SK-N-SH (cell line): ENCODE measurements at regions not wholly inside any gene's neighbourhood (a gene's known extent, or its start where the extent isn't known, plus 50 kb on each side); places are given as distances from the start of the nearest gene placed in this dataset.

ENCODE experiments used
- CTCF ChIA-PET: fragments of 300-600, 350-600 bp; formaldehyde crosslinking; extraction: SDS; loops from one replicate; lab custom pipeline; 2021; lab: Yijun Ruan, JAX
- POLR2A ChIA-PET: fragments of 350-600 bp; sonication (Branson Sonifier 250); formaldehyde crosslinking; extraction: SDS; loops from one replicate; lab custom pipeline; 2020; ENCODE audit warnings: antibody characterized with exemption, inconsistent platforms; lab: Yijun Ruan, JAX
- DNase-seq: peaks from one replicate; pipeline ENCODE4 v3.0.0; 2012
- H2AFZ ChIP-seq: fragments of 200-600 bp; sonication (generic); 2 replicates; pipeline ENCODE4 v1.8.1; 2016; ENCODE audit warnings: antibody characterized with exemption, mild to moderate bottlenecking, low read depth
- H3F3A ChIP-seq: fragments of 200-600 bp; sonication (generic); replicated peaks from 2 replicates; pipeline ENCODE3; 2016; ENCODE audit warnings: antibody characterized with exemption, mild to moderate bottlenecking; ENCODE audit not compliant: insufficient read depth
- H3K27ac ChIP-seq, 2 experiments: fragments of 200-500 bp in 1 of 2; fragments of 200-600 bp in 1 of 2; sonication (Bioruptor generic) in 1 of 2; sonication (generic), shearing (Covaris generic) in 1 of 2; 2 replicates each; pipeline versions ENCODE4 v1.5.1 to v1.6.1; 2014 to 2016; ENCODE audit warnings: low read depth in 2 of 2, inconsistent platforms in 1 of 2, low read length in 1 of 2, mild to moderate bottlenecking in 1 of 2, mixed read lengths in 1 of 2
- H3K27me3 ChIP-seq: fragments of 200-600 bp; sonication (generic), shearing (Covaris generic); 2 replicates; pipeline ENCODE4 v1.6.1; 2016; ENCODE audit warnings: mixed run types; ENCODE audit not compliant: insufficient read depth
- H3K36me3 ChIP-seq, 2 experiments: fragments of 200-500 bp in 1 of 2; fragments of 200-600 bp in 1 of 2; sonication (Bioruptor generic) in 1 of 2; sonication (generic) in 1 of 2; replicated peaks in 1 of 2; 2 replicates each; pipeline versions ENCODE3 to v1.5.1; 2014 to 2016; ENCODE audit warnings: low read length in 1 of 2, mild to moderate bottlenecking in 1 of 2; ENCODE audit not compliant: insufficient read depth in 2 of 2, control insufficient read depth in 1 of 2
- H3K4me1 ChIP-seq, 2 experiments: fragments of 200-500 bp in 1 of 2; fragments of 200-600 bp in 1 of 2; sonication (Bioruptor generic) in 1 of 2; sonication (generic), shearing (Covaris generic) in 1 of 2; 2 replicates each; pipeline versions ENCODE4 v1.5.1 to v1.6.1; 2014 to 2016; ENCODE audit warnings: low read depth in 1 of 2, low read length in 1 of 2, mixed run types in 1 of 2; ENCODE audit not compliant: insufficient read depth in 2 of 2, control insufficient read depth in 1 of 2
- H3K4me2 ChIP-seq: fragments of 200-600 bp; sonication (generic), shearing (Covaris generic); 2 replicates; pipeline ENCODE4 v1.6.1; 2017; ENCODE audit warnings: mixed run types
- H3K4me3 ChIP-seq, 2 experiments: fragments of 200-500 bp in 1 of 2; fragments of 200-600 bp in 1 of 2; sonication (Bioruptor generic) in 1 of 2; sonication (generic), shearing (Covaris generic) in 1 of 2; 2 replicates each; pipeline versions ENCODE4 v1.5.1 to v1.8.1; 2014 to 2016; ENCODE audit warnings: low read depth in 2 of 2, inconsistent platforms in 1 of 2, low read length in 1 of 2, mild to moderate bottlenecking in 1 of 2, mixed read lengths in 1 of 2, moderate library complexity in 1 of 2
- H3K79me2 ChIP-seq: fragments of 200-600 bp; sonication (generic); 2 replicates; pipeline ENCODE4 v1.8.1; 2017; ENCODE audit warnings: mild to moderate bottlenecking; ENCODE audit not compliant: insufficient read depth
- H3K9ac ChIP-seq: fragments of 200-600 bp; sonication (generic); 2 replicates; pipeline ENCODE4 v1.6.1; 2017; ENCODE audit warnings: mixed run types
- H3K9me2 ChIP-seq: fragments of 200-600 bp; sonication (generic); 2 replicates; pipeline ENCODE4 v1.6.1; 2017; ENCODE audit warnings: mixed run types
- H3K9me3 ChIP-seq: fragments of 200-600 bp; sonication (generic); 2 replicates; pipeline ENCODE4 v1.6.1; 2017; ENCODE audit warnings: mixed run types, mild to moderate bottlenecking, moderate library complexity
- H4K20me1 ChIP-seq: fragments of 200-600 bp; sonication (generic); 2 replicates; pipeline ENCODE4 v1.6.1; 2017; ENCODE audit warnings: mild to moderate bottlenecking, mixed run types; ENCODE audit not compliant: insufficient read depth
- CHD2 ChIP-seq: fragments of 150-350 bp; IDR thresholded peaks from 2 replicates; pipeline ENCODE4 v1.6.1; 2018; ENCODE audit warnings: low read length; ENCODE audit not compliant: partially characterized antibody
- EZH2phosphoT487 ChIP-seq: fragments of 200-600 bp; sonication (generic); IDR thresholded peaks from 2 replicates; pipeline ENCODE4 v1.6.1; 2017; ENCODE audit warnings: low read depth, mixed run types, mild to moderate bottlenecking, antibody characterized with exemption, moderate library complexity, borderline replicate concordance
- FOSL2 ChIP-seq: IDR thresholded peaks from 2 replicates; pipeline ENCODE4 v1.4.0; 2012; ENCODE audit warnings: low read depth, mild to moderate bottlenecking, moderate library complexity, borderline replicate concordance
- FOXJ3 ChIP-seq: sonication (generic); formaldehyde crosslinking; IDR thresholded peaks from 2 replicates; pipeline ENCODE4 v1.5.1; 2020; ENCODE audit warnings: mild to moderate bottlenecking, missing genetic modification reagents
- GATA2 ChIP-seq: sonication (generic); formaldehyde crosslinking; IDR thresholded peaks from 2 replicates; pipeline ENCODE4 v1.5.0; 2020; ENCODE audit warnings: mild to moderate bottlenecking, missing genetic modification reagents
- IRF3 ChIP-seq: fragments of 150-350 bp; IDR thresholded peaks from 2 replicates; pipeline ENCODE4 v1.6.1; 2016; ENCODE audit warnings: mild to moderate bottlenecking, low read depth, low read length
- MEF2A ChIP-seq: IDR thresholded peaks from 2 replicates; pipeline ENCODE4 v1.4.0; 2012; ENCODE audit warnings: low read depth, borderline replicate concordance
- MXI1 ChIP-seq: IDR thresholded peaks from 2 replicates; pipeline ENCODE4 v1.6.1; 2012; ENCODE audit warnings: mild to moderate bottlenecking, low read depth, low read length, improper control_type of control experiment
- NFIC ChIP-seq: IDR thresholded peaks from 2 replicates; pipeline ENCODE4 v1.4.0; 2012; ENCODE audit warnings: borderline replicate concordance
- RCOR1 ChIP-seq: fragments of 150-350 bp; IDR thresholded peaks from 2 replicates; pipeline ENCODE4 v1.6.1; 2017; ENCODE audit warnings: antibody characterized with exemption, low read length
- RFX5 ChIP-seq: IDR thresholded peaks from 2 replicates; pipeline ENCODE4 v1.6.1; 2012; ENCODE audit warnings: mild to moderate bottlenecking, improper control_type of control experiment, low read length
- SIN3A ChIP-seq: IDR thresholded peaks from 2 replicates; pipeline ENCODE4 v1.6.1; 2012; ENCODE audit warnings: low read depth, mild to moderate bottlenecking, low read length, moderate library complexity, borderline replicate concordance
- SMC3 ChIP-seq: IDR thresholded peaks from 2 replicates; pipeline ENCODE4 v1.6.1; 2012; ENCODE audit warnings: low read depth, low read length, improper control_type of control experiment
- TEAD4 ChIP-seq: IDR thresholded peaks from 2 replicates; pipeline ENCODE4 v1.4.0; 2012; ENCODE audit warnings: mild to moderate bottlenecking, borderline replicate concordance; ENCODE audit not compliant: insufficient read depth
- ZBTB33 ChIP-seq: IDR thresholded peaks from 2 replicates; pipeline ENCODE4 v1.4.0; 2012; ENCODE audit warnings: low read depth, borderline replicate concordance
- WGBS: methylation state at CpG from one replicate; pipeline ENCODE4 v1.1.6; 2017; ENCODE audit warnings: low lambda C conversion rate; 5-methylcytosine and 5-hydroxymethylcytosine counted together
- TF ChIP-seq, protein P1 (sequence below): IDR thresholded peaks from 2 replicates; pipeline ENCODE4 v1.6.1; 2012; ENCODE audit warnings: mild to moderate bottlenecking, low read depth, low read length, moderate library complexity
- TF ChIP-seq, protein P2 (sequence below): IDR thresholded peaks from 2 replicates; pipeline ENCODE4; 2012

GRCh38 chr12:83676781-83677295 lies 990.1 kb downstream of the TMTC2 start:
- ChIA-PET POLR2A (no interaction called here), CTCF (interaction anchor here (1.4 kb wide), 1 partner anchor 17 kb away, joined by 3 read pairs; no protein-coding TSS in a partner anchor)
- no peak for DNase-seq
- WGBS = 86% methylated on average over 5 of the region's 5 CpGs
- Histone ChIP-seq H3K27me3 (no peaks in the 10 kb centered on the region), H3K4me2 (no peak overlapping the region), H3K27ac (no peak overlapping the region), H3K4me3 (no peak overlapping the region), H3K79me2 (no peaks in the 10 kb centered on the region), H3F3A (no peaks in the 10 kb centered on the region), H2AFZ (no peak overlapping the region), H3K36me3 (no peaks in the 10 kb centered on the region), H3K4me1 (no peaks in the 10 kb centered on the region), H3K9me3 (no peaks in the 10 kb centered on the region), H4K20me1 (no peaks in the 10 kb centered on the region), H3K9ac (no peak overlapping the region), H3K9me2 (no peaks in the 10 kb centered on the region)
- TF ChIP-seq FOSL2 (no peak), CHD2 (no peak), EZH2phosphoT487 (no peak), RFX5 (no peak), SMC3 (no peak), NFIC (no peak), GATA2 (CRISPR knock-in tag) (no peak)

GRCh38 chr12:83666690-83667089 lies 980.0 kb downstream of the TMTC2 start:
- 42% methylated on average over 2 of the region's 2 CpGs for WGBS
- H3K4me2 ChIP-seq = no peak overlapping the region
- H3K9ac ChIP-seq = no peak overlapping the region
- no peaks in the 10 kb centered on the region for H3K79me2 ChIP-seq
- CTCF ChIA-PET = no interaction called here
- no peaks in the 10 kb centered on the region for H3K9me3 ChIP-seq
- H3K9me2 ChIP-seq = no peaks in the 10 kb centered on the region
- no peaks in the 10 kb centered on the region for H3K36me3 ChIP-seq
- peaks cover 0 to 8% of the 10 kb centered on the region in 2 experiments; a peak in 2 of 4 replicates for H3K4me1 ChIP-seq
- no peak overlapping the region for H3K4me3 ChIP-seq
- peak overlapping the region in 1 of 2 experiments; percentile 91; a peak in 1 of 4 replicates for H3K27ac ChIP-seq
- no peak for TF ChIP-seq EZH2phosphoT487
- no peak for TF ChIP-seq TEAD4
- no peak for TF ChIP-seq MXI1
- TF ChIP-seq, protein P1, sequence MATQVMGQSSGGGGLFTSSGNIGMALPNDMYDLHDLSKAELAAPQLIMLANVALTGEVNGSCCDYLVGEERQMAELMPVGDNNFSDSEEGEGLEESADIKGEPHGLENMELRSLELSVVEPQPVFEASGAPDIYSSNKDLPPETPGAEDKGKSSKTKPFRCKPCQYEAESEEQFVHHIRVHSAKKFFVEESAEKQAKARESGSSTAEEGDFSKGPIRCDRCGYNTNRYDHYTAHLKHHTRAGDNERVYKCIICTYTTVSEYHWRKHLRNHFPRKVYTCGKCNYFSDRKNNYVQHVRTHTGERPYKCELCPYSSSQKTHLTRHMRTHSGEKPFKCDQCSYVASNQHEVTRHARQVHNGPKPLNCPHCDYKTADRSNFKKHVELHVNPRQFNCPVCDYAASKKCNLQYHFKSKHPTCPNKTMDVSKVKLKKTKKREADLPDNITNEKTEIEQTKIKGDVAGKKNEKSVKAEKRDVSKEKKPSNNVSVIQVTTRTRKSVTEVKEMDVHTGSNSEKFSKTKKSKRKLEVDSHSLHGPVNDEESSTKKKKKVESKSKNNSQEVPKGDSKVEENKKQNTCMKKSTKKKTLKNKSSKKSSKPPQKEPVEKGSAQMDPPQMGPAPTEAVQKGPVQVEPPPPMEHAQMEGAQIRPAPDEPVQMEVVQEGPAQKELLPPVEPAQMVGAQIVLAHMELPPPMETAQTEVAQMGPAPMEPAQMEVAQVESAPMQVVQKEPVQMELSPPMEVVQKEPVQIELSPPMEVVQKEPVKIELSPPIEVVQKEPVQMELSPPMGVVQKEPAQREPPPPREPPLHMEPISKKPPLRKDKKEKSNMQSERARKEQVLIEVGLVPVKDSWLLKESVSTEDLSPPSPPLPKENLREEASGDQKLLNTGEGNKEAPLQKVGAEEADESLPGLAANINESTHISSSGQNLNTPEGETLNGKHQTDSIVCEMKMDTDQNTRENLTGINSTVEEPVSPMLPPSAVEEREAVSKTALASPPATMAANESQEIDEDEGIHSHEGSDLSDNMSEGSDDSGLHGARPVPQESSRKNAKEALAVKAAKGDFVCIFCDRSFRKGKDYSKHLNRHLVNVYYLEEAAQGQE = no peak
- TF ChIP-seq RCOR1 = no peak
- no peak for TF ChIP-seq IRF3
- no peak for TF ChIP-seq FOXJ3 (CRISPR knock-in tag)
- TF ChIP-seq ZBTB33 = no peak
- no peak for TF ChIP-seq MEF2A
- no peak for TF ChIP-seq SIN3A
- TF ChIP-seq SMC3 = no peak
- TF ChIP-seq, protein P2, sequence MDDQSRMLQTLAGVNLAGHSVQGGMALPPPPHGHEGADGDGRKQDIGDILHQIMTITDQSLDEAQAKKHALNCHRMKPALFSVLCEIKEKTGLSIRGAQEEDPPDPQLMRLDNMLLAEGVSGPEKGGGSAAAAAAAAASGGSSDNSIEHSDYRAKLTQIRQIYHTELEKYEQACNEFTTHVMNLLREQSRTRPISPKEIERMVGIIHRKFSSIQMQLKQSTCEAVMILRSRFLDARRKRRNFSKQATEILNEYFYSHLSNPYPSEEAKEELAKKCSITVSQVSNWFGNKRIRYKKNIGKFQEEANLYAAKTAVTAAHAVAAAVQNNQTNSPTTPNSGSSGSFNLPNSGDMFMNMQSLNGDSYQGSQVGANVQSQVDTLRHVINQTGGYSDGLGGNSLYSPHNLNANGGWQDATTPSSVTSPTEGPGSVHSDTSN = no peak
- no peak for TF ChIP-seq GATA2 (CRISPR knock-in tag)
- H4K20me1 ChIP-seq = no peaks in the 10 kb centered on the region
- H3F3A ChIP-seq = no peaks in the 10 kb centered on the region
- H2AFZ ChIP-seq = no peak overlapping the region
- no peak for DNase-seq
- POLR2A ChIA-PET = no interaction called here
- no peaks in the 10 kb centered on the region for H3K27me3 ChIP-seq
